Liver (tissue), 8 donors: ENCODE measurements at regions not wholly inside any gene's neighbourhood (a gene's known extent, or its start where the extent isn't known, plus 50 kb on each side); places are given as distances from the start of the nearest gene placed in this dataset.

Experiments used
- DNase-seq: peaks from one replicate; pipeline ENCODE4 v3.0.0-alpha.2; 2017; ENCODE audit warnings: low spot score
- H3K27ac ChIP-seq, 2 donors: one replicate each; pipeline ENCODE4 v1.7.0; 2013; ENCODE audit warnings: inconsistent platforms in 2 of 2, low read length in 2 of 2, control low read depth in 1 of 2, low read depth in 1 of 2, mild to moderate bottlenecking in 1 of 2
- H3K27me3 ChIP-seq, 4 donors: one replicate each; pipeline versions ENCODE4 v1.6.1 to v1.7.0; 2013; ENCODE audit warnings: low read length in 3 of 4, inconsistent platforms in 1 of 4, mild to moderate bottlenecking in 1 of 4, moderate library complexity in 1 of 4; ENCODE audit not compliant: control insufficient read depth in 4 of 4, insufficient read depth in 4 of 4
- H3K36me3 ChIP-seq, 4 donors: one replicate each; pipeline versions ENCODE4 v1.6.1 to v1.7.0; 2013; ENCODE audit warnings: low read length in 3 of 4, mild to moderate bottlenecking in 3 of 4, low read depth in 1 of 4, moderate library complexity in 1 of 4; ENCODE audit not compliant: control insufficient read depth in 4 of 4, insufficient read depth in 3 of 4
- H3K4me1 ChIP-seq, 4 donors: one replicate each; pipeline versions ENCODE4 v1.6.1 to v1.7.0; 2013; ENCODE audit warnings: low read length in 3 of 4, mild to moderate bottlenecking in 3 of 4, moderate library complexity in 1 of 4; ENCODE audit not compliant: control insufficient read depth in 4 of 4, insufficient read depth in 4 of 4
- H3K4me3 ChIP-seq, 3 donors: one replicate each; pipeline versions ENCODE4 v1.6.1 to v1.7.0; 2013; ENCODE audit warnings: low read length in 3 of 3, control low read depth in 1 of 3, low read depth in 1 of 3, mild to moderate bottlenecking in 1 of 3
- H3K9ac ChIP-seq, 2 donors: one replicate each; pipeline ENCODE4 v1.7.0; 2013; ENCODE audit warnings: low read length in 2 of 2, mild to moderate bottlenecking in 2 of 2, moderate library complexity in 2 of 2, control low read depth in 1 of 2, low read depth in 1 of 2
- H3K9me3 ChIP-seq, 4 donors: one replicate each; pipeline versions ENCODE4 v1.6.1 to v1.7.0; 2013; ENCODE audit warnings: low read length in 3 of 4; ENCODE audit not compliant: control insufficient read depth in 4 of 4
- ATF3 ChIP-seq: IDR thresholded peaks from 2 replicates; pipeline ENCODE4 v1.6.1; 2016; ENCODE audit warnings: antibody characterized with exemption
- CTCF ChIP-seq: fragments of 150-350 bp; IDR thresholded peaks from 2 replicates; pipeline ENCODE4 v1.5.1; 2017; ENCODE audit warnings: improper control_type of control experiment, low read depth, low read length; ENCODE audit not compliant: missing input control
- EGR1 ChIP-seq, 2 donors: IDR thresholded peaks; 2 replicates each; pipeline ENCODE4 v1.6.1; 2016 to 2018; ENCODE audit warnings: antibody characterized with exemption in 2 of 2, low read depth in 2 of 2
- FOXA1 ChIP-seq: IDR thresholded peaks from 2 replicates; pipeline ENCODE4 v1.6.1; 2016; ENCODE audit warnings: antibody characterized with exemption
- FOXA2 ChIP-seq: IDR thresholded peaks from 2 replicates; pipeline ENCODE4 v1.6.1; 2016; ENCODE audit warnings: antibody characterized with exemption
- GABPA ChIP-seq, 2 donors: IDR thresholded peaks in 1 of 2; conservative IDR thresholded peaks in 1 of 2; 2 replicates each; pipeline ENCODE4 v1.6.1; 2016; ENCODE audit warnings: antibody characterized with exemption in 2 of 2, mild to moderate bottlenecking in 1 of 2, moderate library complexity in 1 of 2
- HNF4A ChIP-seq, 2 donors: conservative IDR thresholded peaks; 2 replicates each; pipeline ENCODE4 v1.6.1; 2016; ENCODE audit warnings: antibody characterized with exemption in 2 of 2, mild to moderate bottlenecking in 2 of 2
- HNF4G ChIP-seq: IDR thresholded peaks from 2 replicates; pipeline ENCODE4 v1.6.1; 2016; ENCODE audit warnings: antibody characterized with exemption
- JUND ChIP-seq, 2 donors: IDR thresholded peaks; 2 replicates each; pipeline ENCODE4 v1.6.1; 2016; ENCODE audit warnings: antibody characterized with exemption in 2 of 2
- MAX ChIP-seq: IDR thresholded peaks from 2 replicates; pipeline ENCODE4 v1.6.1; 2016; ENCODE audit warnings: antibody characterized with exemption
- NR2F2 ChIP-seq: IDR thresholded peaks from 2 replicates; pipeline ENCODE4 v1.6.1; 2016; ENCODE audit warnings: antibody characterized with exemption
- RAD21 ChIP-seq, 2 donors: IDR thresholded peaks; 2 replicates each; pipeline ENCODE4 v1.6.1; 2016; ENCODE audit warnings: antibody characterized with exemption in 2 of 2, mild to moderate bottlenecking in 2 of 2
- RXRA ChIP-seq, 2 donors: IDR thresholded peaks; 2 replicates each; pipeline ENCODE4 v1.6.1; 2017 to 2018; ENCODE audit warnings: antibody characterized with exemption in 2 of 2, mild to moderate bottlenecking in 1 of 2
- SP1 ChIP-seq: IDR thresholded peaks from 2 replicates; pipeline ENCODE4 v1.6.1; 2018; ENCODE audit warnings: antibody characterized with exemption, mild to moderate bottlenecking
- TAF1 ChIP-seq: conservative IDR thresholded peaks from 2 replicates; pipeline ENCODE4 v1.6.1; 2016; ENCODE audit warnings: antibody characterized with exemption, mild to moderate bottlenecking
- YY1 ChIP-seq: IDR thresholded peaks from 2 replicates; pipeline ENCODE4 v1.6.1; 2016; ENCODE audit warnings: antibody characterized with exemption, mild to moderate bottlenecking
- ZBTB33 ChIP-seq: IDR thresholded peaks from 2 replicates; pipeline ENCODE4 v1.6.1; 2016; ENCODE audit warnings: antibody characterized with exemption
- WGBS: extraction: QIAGEN DNeasy Blood & Tissue Kit; methylation state at CpG from one replicate; pipeline ENCODE4 v1.1.7; 2013; 5-methylcytosine and 5-hydroxymethylcytosine counted together
- TF ChIP-seq, protein P1 (sequence below): IDR thresholded peaks from 2 replicates; pipeline ENCODE4 v1.6.1; 2016; ENCODE audit warnings: antibody characterized with exemption, mild to moderate bottlenecking
- donor health status: healthy.
- donor health status: healthy.
- donor health status: healthy.
- donor health status: healthy.
- donor health status: healthy.

DNA sequence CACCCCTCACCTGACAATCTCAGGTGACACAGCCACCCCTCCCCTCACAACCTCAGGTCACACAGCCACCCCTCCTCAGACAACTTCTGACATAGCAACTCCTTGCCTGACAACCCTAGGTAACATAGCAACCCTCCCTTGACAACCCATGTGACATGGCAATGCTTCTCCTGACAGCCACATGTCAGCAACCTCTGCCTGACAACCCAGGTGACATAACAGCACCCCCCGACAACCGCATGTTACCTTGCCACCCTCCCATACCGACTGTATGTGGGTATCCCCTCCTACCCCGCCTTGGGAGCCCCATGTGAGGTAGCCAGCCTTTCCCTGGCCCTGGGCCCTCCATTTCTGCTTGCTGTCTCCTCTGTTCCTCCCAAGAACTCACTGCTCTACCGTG lies 77.7 kb upstream of the B3GAT1 start:
- H3K9ac ChIP-seq, result no peak overlapping the region
- WGBS, result 82% methylated on average over 5 of the region's 5 CpGs
- no peak for TF ChIP-seq ATF3
- no peak for TF ChIP-seq HNF4A (conservative IDR thresholded peaks at IDR 0.05)
- TF ChIP-seq ZBTB33, result no peak
- no peak for TF ChIP-seq FOXA1
- no peak for TF ChIP-seq FOXA2
- TF ChIP-seq JUND (IDR thresholded peaks at IDR 0.05), result no peak
- TF ChIP-seq HNF4G, result no peak
- no peak for TF ChIP-seq GABPA (IDR thresholded peaks at IDR 0.05 in 1 of 2, conservative IDR thresholded peaks at IDR 0.05 in 1 of 2)
- no peak for TF ChIP-seq TAF1
- TF ChIP-seq EGR1 (IDR thresholded peaks at IDR 0.05; ENCODE audit: low read depth in 2 of 2), result no peak
- TF ChIP-seq CTCF, result no peak
- TF ChIP-seq, protein P1, sequence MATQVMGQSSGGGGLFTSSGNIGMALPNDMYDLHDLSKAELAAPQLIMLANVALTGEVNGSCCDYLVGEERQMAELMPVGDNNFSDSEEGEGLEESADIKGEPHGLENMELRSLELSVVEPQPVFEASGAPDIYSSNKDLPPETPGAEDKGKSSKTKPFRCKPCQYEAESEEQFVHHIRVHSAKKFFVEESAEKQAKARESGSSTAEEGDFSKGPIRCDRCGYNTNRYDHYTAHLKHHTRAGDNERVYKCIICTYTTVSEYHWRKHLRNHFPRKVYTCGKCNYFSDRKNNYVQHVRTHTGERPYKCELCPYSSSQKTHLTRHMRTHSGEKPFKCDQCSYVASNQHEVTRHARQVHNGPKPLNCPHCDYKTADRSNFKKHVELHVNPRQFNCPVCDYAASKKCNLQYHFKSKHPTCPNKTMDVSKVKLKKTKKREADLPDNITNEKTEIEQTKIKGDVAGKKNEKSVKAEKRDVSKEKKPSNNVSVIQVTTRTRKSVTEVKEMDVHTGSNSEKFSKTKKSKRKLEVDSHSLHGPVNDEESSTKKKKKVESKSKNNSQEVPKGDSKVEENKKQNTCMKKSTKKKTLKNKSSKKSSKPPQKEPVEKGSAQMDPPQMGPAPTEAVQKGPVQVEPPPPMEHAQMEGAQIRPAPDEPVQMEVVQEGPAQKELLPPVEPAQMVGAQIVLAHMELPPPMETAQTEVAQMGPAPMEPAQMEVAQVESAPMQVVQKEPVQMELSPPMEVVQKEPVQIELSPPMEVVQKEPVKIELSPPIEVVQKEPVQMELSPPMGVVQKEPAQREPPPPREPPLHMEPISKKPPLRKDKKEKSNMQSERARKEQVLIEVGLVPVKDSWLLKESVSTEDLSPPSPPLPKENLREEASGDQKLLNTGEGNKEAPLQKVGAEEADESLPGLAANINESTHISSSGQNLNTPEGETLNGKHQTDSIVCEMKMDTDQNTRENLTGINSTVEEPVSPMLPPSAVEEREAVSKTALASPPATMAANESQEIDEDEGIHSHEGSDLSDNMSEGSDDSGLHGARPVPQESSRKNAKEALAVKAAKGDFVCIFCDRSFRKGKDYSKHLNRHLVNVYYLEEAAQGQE, result no peak
- TF ChIP-seq SP1, result no peak
- no peak for TF ChIP-seq NR2F2
- TF ChIP-seq MAX, result no peak
- TF ChIP-seq RXRA (IDR thresholded peaks at IDR 0.05), result no peak
- TF ChIP-seq RAD21 (IDR thresholded peaks at IDR 0.05), result no peak
- TF ChIP-seq YY1, result no peak
- no peaks in the 10 kb centered on the region for H3K9me3 ChIP-seq
- peaks cover 0 to 12% (median 8%) of the 10 kb centered on the region in 4 donors for H3K36me3 ChIP-seq
- H3K4me1 ChIP-seq, result no peaks in the 10 kb centered on the region
- DNase-seq, result no peak
- H3K4me3 ChIP-seq, result no peak overlapping the region
- no peak overlapping the region for H3K27ac ChIP-seq
- H3K27me3 ChIP-seq, result no peaks in the 10 kb centered on the region

- DNase-seq, result no peak
- 89% methylated on average over 9 of the region's 9 CpGs for WGBS
- Histone ChIP-seq H3K27ac (no peak overlapping the region), H3K9ac (no peak overlapping the region), H3K9me3 (no peaks in the 10 kb centered on the region), H3K27me3 (no peaks in the 10 kb centered on the region), H3K4me3 (no peak overlapping the region), H3K4me1 (no peaks in the 10 kb centered on the region), H3K36me3 (peaks cover 0 to 18% (median 10%) of the 10 kb centered on the region in 4 donors)
- no peak for TF ChIP-seq JUND (IDR thresholded peaks at IDR 0.05)
- TF ChIP-seq NR2F2, result no peak
- no peak for TF ChIP-seq TAF1
- no peak for TF ChIP-seq CTCF
- TF ChIP-seq SP1, result no peak
- TF ChIP-seq, protein P1, result no peak
- no peak for TF ChIP-seq YY1
- no peak for TF ChIP-seq MAX
- TF ChIP-seq HNF4A (conservative IDR thresholded peaks at IDR 0.05), result no peak
- TF ChIP-seq FOXA1, result no peak
- TF ChIP-seq EGR1 (IDR thresholded peaks at IDR 0.05; ENCODE audit: low read depth in 2 of 2), result no peak
- TF ChIP-seq GABPA (IDR thresholded peaks at IDR 0.05 in 1 of 2, conservative IDR thresholded peaks at IDR 0.05 in 1 of 2), result no peak
- no peak for TF ChIP-seq HNF4G
Measured at GRCh38 chr11:134488913-134489312, 76.9 kb upstream of the B3GAT1 start.
